Adipocyte (in vitro differentiated cells): ENCODE measurements at regions not wholly inside any gene's neighbourhood (a gene's known extent, or its start where the extent isn't known, plus 50 kb on each side); places are given as distances from the start of the nearest gene placed in this dataset.
A peak's percentile ranks its signal among the peaks of the same experiment; 100 is the strongest.

Experiments
- DNase-seq: peaks from one replicate; pipeline ENCODE4 v3.0.0-alpha.2; 2015; ENCODE audit warnings: low read depth
- H3K27me3 ChIP-seq: replicated peaks from 2 replicates; pipeline ENCODE4 v1.7.0; 2013; ENCODE audit warnings: mild to moderate bottlenecking, low read length, moderate library complexity; ENCODE audit not compliant: control insufficient read depth, insufficient read depth
- H3K36me3 ChIP-seq: 2 replicates; pipeline ENCODE4 v1.7.0; 2013; ENCODE audit warnings: low read length, mild to moderate bottlenecking, moderate library complexity; ENCODE audit not compliant: control insufficient read depth, insufficient read depth, severe bottlenecking
- H3K4me1 ChIP-seq: 2 replicates; pipeline ENCODE4 v1.7.0; 2013; ENCODE audit warnings: mild to moderate bottlenecking, low read length, moderate library complexity; ENCODE audit not compliant: control insufficient read depth, insufficient read depth
- H3K4me3 ChIP-seq: 2 replicates; pipeline ENCODE4 v1.7.0; 2013; ENCODE audit warnings: mild to moderate bottlenecking, low read length, moderate library complexity
- H3K9ac ChIP-seq: 2 replicates; pipeline ENCODE4 v1.7.0; 2013; ENCODE audit warnings: mild to moderate bottlenecking, low read length, moderate library complexity
- H3K9me3 ChIP-seq: 2 replicates; pipeline ENCODE4 v1.7.0; 2013; ENCODE audit warnings: mild to moderate bottlenecking, low read length, moderate library complexity; ENCODE audit not compliant: control insufficient read depth

GRCh38 chr11:128282053-128282452 lies 305.3 kb downstream of the ETS1 start:
- no peak for DNase-seq
- no peaks in the 10 kb centered on the region for H3K36me3 ChIP-seq
- no peaks in the 10 kb centered on the region for H3K27me3 ChIP-seq
- H3K9me3 ChIP-seq: no peaks in the 10 kb centered on the region
- H3K4me3 ChIP-seq: no peak overlapping the region
- peaks cover 30% of the 10 kb centered on the region for H3K4me1 ChIP-seq
- no peak overlapping the region for H3K9ac ChIP-seq

- Histone ChIP-seq H3K4me3 (peak overlapping the region; percentile 59), H3K9ac (peak overlapping the region; percentile 68)
- peak; percentile 74 for DNase-seq
Measured at GRCh38 chr11:128279866-128280265, 307.5 kb downstream of the ETS1 start.

GRCh38 chr11:128273736-128274135 lies 313.6 kb downstream of the ETS1 start:
- no peaks in the 10 kb centered on the region for H3K36me3 ChIP-seq
- H3K9me3 ChIP-seq: peaks cover 5% of the 10 kb centered on the region
- no peak overlapping the region for H3K9ac ChIP-seq
- H3K4me1 ChIP-seq: peaks cover 7% of the 10 kb centered on the region
- no peak for DNase-seq
- no peak overlapping the region for H3K4me3 ChIP-seq
- H3K27me3 ChIP-seq: no peaks in the 10 kb centered on the region

More at GRCh38 chr11:128279866-128280265, 307.5 kb downstream of the ETS1 start:
- Histone ChIP-seq H3K4me1 (peaks cover 25% of the 10 kb centered on the region), H3K36me3 (no peaks in the 10 kb centered on the region), H3K9me3 (peaks cover 5% of the 10 kb centered on the region), H3K27me3 (no peaks in the 10 kb centered on the region)

- Histone ChIP-seq H3K36me3 (no peaks in the 10 kb centered on the region), H3K27me3 (no peaks in the 10 kb centered on the region), H3K9me3 (peaks cover 3% of the 10 kb centered on the region), H3K4me3 (no peak overlapping the region), H3K4me1 (peaks cover 7% of the 10 kb centered on the region), H3K9ac (no peak overlapping the region)
- no peak for DNase-seq
Measured at GRCh38 chr11:128271401-128271800, 316.0 kb downstream of the ETS1 start.

GRCh38 chr11:128269466-128269865 lies 317.9 kb downstream of the ETS1 start:
- H3K27me3 ChIP-seq: no peaks in the 10 kb centered on the region
- H3K36me3 ChIP-seq: no peaks in the 10 kb centered on the region
- H3K4me1 ChIP-seq: peaks cover 7% of the 10 kb centered on the region
- H3K9me3 ChIP-seq: no peaks in the 10 kb centered on the region
- no peak overlapping the region for H3K4me3 ChIP-seq
- no peak overlapping the region for H3K9ac ChIP-seq
- DNase-seq: no peak

- DNase-seq: no peak
- Histone ChIP-seq H3K9me3 (no peaks in the 10 kb centered on the region), H3K36me3 (no peaks in the 10 kb centered on the region), H3K4me3 (no peak overlapping the region), H3K4me1 (peaks cover 7% of the 10 kb centered on the region), H3K27me3 (no peaks in the 10 kb centered on the region), H3K9ac (no peak overlapping the region)
Measured at GRCh38 chr11:128266893-128267292, 320.5 kb downstream of the ETS1 start.

- no peak for DNase-seq
- Histone ChIP-seq H3K36me3 (no peaks in the 10 kb centered on the region), H3K27me3 (no peaks in the 10 kb centered on the region), H3K4me3 (no peak overlapping the region), H3K4me1 (no peaks in the 10 kb centered on the region), H3K9me3 (no peaks in the 10 kb centered on the region), H3K9ac (no peak overlapping the region)
Measured at GRCh38 chr11:128262463-128263345, 324.7 kb downstream of the ETS1 start.

- Histone ChIP-seq H3K9me3 (no peaks in the 10 kb centered on the region), H3K27me3 (no peaks in the 10 kb centered on the region), H3K4me1 (no peaks in the 10 kb centered on the region), H3K9ac (no peak overlapping the region), H3K4me3 (no peak overlapping the region), H3K36me3 (no peaks in the 10 kb centered on the region)
- no peak for DNase-seq
Measured at GRCh38 chr11:128261011-128261421, 326.3 kb downstream of the ETS1 start.

GRCh38 chr11:128260398-128260797 lies 327.0 kb downstream of the ETS1 start:
- Histone ChIP-seq H3K27me3 (no peaks in the 10 kb centered on the region), H3K4me1 (no peaks in the 10 kb centered on the region), H3K9me3 (no peaks in the 10 kb centered on the region), H3K4me3 (no peak overlapping the region), H3K9ac (no peak overlapping the region), H3K36me3 (no peaks in the 10 kb centered on the region)
- peak; percentile 29 for DNase-seq

- H3K9me3 ChIP-seq: no peaks in the 10 kb centered on the region
- H3K9ac ChIP-seq: no peak overlapping the region
- H3K36me3 ChIP-seq: no peaks in the 10 kb centered on the region
- no peaks in the 10 kb centered on the region for H3K27me3 ChIP-seq
- no peak overlapping the region for H3K4me3 ChIP-seq
- no peaks in the 10 kb centered on the region for H3K4me1 ChIP-seq
- DNase-seq: no peak
Measured at GRCh38 chr11:128259816-128260215, 327.5 kb downstream of the ETS1 start.

GRCh38 chr11:128254941-128255340 lies 332.4 kb downstream of the ETS1 start:
- no peak overlapping the region for H3K4me3 ChIP-seq
- DNase-seq: no peak
- H3K27me3 ChIP-seq: no peaks in the 10 kb centered on the region
- no peaks in the 10 kb centered on the region for H3K9me3 ChIP-seq
- H3K9ac ChIP-seq: no peak overlapping the region
- no peaks in the 10 kb centered on the region for H3K36me3 ChIP-seq
- peaks cover 14% of the 10 kb centered on the region for H3K4me1 ChIP-seq
